Keratinocyte (primary cell): ENCODE measurements at regions not wholly inside any gene's neighbourhood (a gene's known extent, or its start where the extent isn't known, plus 50 kb on each side); places are given as distances from the start of the nearest gene placed in this dataset.

Source experiments
- DNase-seq: peaks from one replicate; pipeline ENCODE4 v3.0.0-alpha.2; 2011; ENCODE audit warnings: low read depth, missing footprints, low spot score
- FAIRE-seq: peaks from 2 replicates; lab custom pipeline; 2011; peaks lifted over from hg19 to GRCh38; lab: Jason Lieb, UNC
- H2AFZ ChIP-seq: 2 replicates; pipeline ENCODE4 v1.6.0; 2012; ENCODE audit warnings: low read length, control low read depth, inconsistent platforms; ENCODE audit not compliant: control insufficient read depth
- H3K27ac ChIP-seq: 2 replicates; pipeline ENCODE4 v1.5.1; 2011; ENCODE audit warnings: low read length; ENCODE audit not compliant: control insufficient read depth, insufficient read depth
- H3K27me3 ChIP-seq: 3 replicates; pipeline ENCODE4 v1.6.0; 2011; ENCODE audit warnings: low read length; ENCODE audit not compliant: control insufficient read depth, insufficient read depth; ENCODE audit errors: extremely low read depth
- H3K36me3 ChIP-seq, 2 experiments: 2 replicates in 1 of 2; 3 replicates in 1 of 2; pipeline ENCODE4 v1.5.1; 2011; ENCODE audit warnings: low read length in 2 of 2, mild to moderate bottlenecking in 1 of 2; ENCODE audit not compliant: control insufficient read depth in 2 of 2, insufficient read depth in 2 of 2; ENCODE audit errors: extremely low read depth in 1 of 2
- H3K4me1 ChIP-seq: 3 replicates; pipeline ENCODE4 v1.5.1; 2011; ENCODE audit warnings: low read length; ENCODE audit not compliant: control insufficient read depth, insufficient read depth; ENCODE audit errors: extremely low read depth
- H3K4me2 ChIP-seq: 3 replicates; pipeline ENCODE4 v1.6.0; 2011; ENCODE audit warnings: low read depth, low read length; ENCODE audit not compliant: control insufficient read depth, insufficient read depth; ENCODE audit errors: extremely low read depth
- H3K4me3 ChIP-seq, 3 experiments: fragments of 200-600 bp in 1 of 3; sonication (generic) in 1 of 3; 2 replicates in 2 of 3; 3 replicates in 1 of 3; pipeline ENCODE4 v1.5.1; 2011 to 2016; ENCODE audit warnings: low read length in 3 of 3, mild to moderate bottlenecking in 3 of 3, control low read depth in 2 of 3, inconsistent platforms in 1 of 3, low read depth in 1 of 3, mixed read lengths in 1 of 3, mixed run types in 1 of 3, moderate library complexity in 1 of 3; ENCODE audit not compliant: control insufficient read depth in 2 of 3, insufficient read depth in 2 of 3; ENCODE audit errors: extremely low read depth in 1 of 3
- H3K79me2 ChIP-seq: 2 replicates; pipeline ENCODE4 v1.6.0; 2012; ENCODE audit warnings: low read length; ENCODE audit not compliant: control insufficient read depth, insufficient read depth
- H3K9ac ChIP-seq: 3 replicates; pipeline ENCODE4 v1.6.0; 2011; ENCODE audit warnings: low read length; ENCODE audit not compliant: control insufficient read depth, insufficient read depth; ENCODE audit errors: extremely low read depth
- H3K9me1 ChIP-seq: 3 replicates; pipeline ENCODE4 v1.6.0; 2011; ENCODE audit warnings: low read length; ENCODE audit not compliant: control insufficient read depth, insufficient read depth; ENCODE audit errors: extremely low read depth
- H3K9me3 ChIP-seq: 2 replicates; pipeline ENCODE4 v1.5.1; 2012; ENCODE audit warnings: low read depth, low read length; ENCODE audit not compliant: control insufficient read depth
- H4K20me1 ChIP-seq: 3 replicates; pipeline ENCODE4 v1.6.0; 2011; ENCODE audit warnings: low read length; ENCODE audit not compliant: control insufficient read depth, insufficient read depth; ENCODE audit errors: extremely low read depth
- CTCF ChIP-seq, 3 experiments: IDR thresholded peaks in 1 of 3; conservative IDR thresholded peaks in 1 of 3; optimal IDR thresholded peaks in 1 of 3; 2 replicates in 2 of 3; 3 replicates in 1 of 3; pipeline versions ENCODE3 to v1.5.1; 2011; ENCODE audit warnings: low read length in 3 of 3, mild to moderate bottlenecking in 3 of 3, moderate library complexity in 2 of 3, control low read depth in 1 of 3, inconsistent platforms in 1 of 3; ENCODE audit not compliant: insufficient read depth in 2 of 3; ENCODE audit errors: extremely low read depth in 1 of 3
- EZH2 ChIP-seq: IDR thresholded peaks from one replicate; pipeline ENCODE4 v1.6.1; 2012; ENCODE audit warnings: inconsistent platforms, mild to moderate bottlenecking, low read length, moderate library complexity
- dilution Hi-C: fragments of 300-500 bp; cut with MboI; formaldehyde crosslinking; loops from one replicate; pipeline ENCODE4 v1.7.0; 2020; ENCODE audit warnings: low sequenced_read_pairs; ENCODE audit not compliant: extremely low pct_ligation_motif_present

DNA sequence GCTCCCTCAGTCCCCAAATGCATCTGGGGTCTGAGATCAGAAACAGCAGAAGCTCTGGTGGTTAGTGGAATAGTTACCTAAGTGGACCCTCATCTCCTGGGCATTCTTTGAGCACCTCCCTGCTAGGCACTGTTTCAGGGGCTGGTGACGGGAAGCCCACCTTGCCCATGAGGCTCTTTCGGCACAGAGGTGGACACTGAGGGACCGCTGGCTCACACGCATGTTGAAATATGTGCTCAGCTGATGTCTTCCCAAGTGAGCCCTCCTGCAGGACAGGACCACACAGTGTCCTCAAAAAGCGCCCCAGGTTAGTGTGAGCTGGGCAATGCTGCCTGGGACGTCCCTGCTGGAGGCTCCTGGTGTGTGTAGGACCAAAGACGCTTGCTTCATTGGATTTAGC is 1379.9 kb downstream of the TBC1D22A start:
- TF ChIP-seq CTCF (optimal IDR thresholded peaks at IDR 0.05 in 1 of 3, IDR thresholded peaks at IDR 0.05 in 1 of 3, conservative IDR thresholded peaks at IDR 0.05 in 1 of 3; ENCODE audit: extremely low read depth in 1 of 3, insufficient read depth in 2 of 3, low read length in 3 of 3) (no peak), EZH2 (no peak)
- Histone ChIP-seq H3K27ac (no peak overlapping the region), H3K4me1 (no peaks in the 10 kb centered on the region), H4K20me1 (no peaks in the 10 kb centered on the region), H3K36me3 (no peaks in the 10 kb centered on the region), H3K79me2 (no peaks in the 10 kb centered on the region), H3K4me2 (no peak overlapping the region), H3K9ac (no peak overlapping the region), H3K4me3 (no peak overlapping the region), H3K9me1 (no peaks in the 10 kb centered on the region), H3K9me3 (peaks cover 23% of the 10 kb centered on the region), H2AFZ (no peak overlapping the region), H3K27me3 (no peaks in the 10 kb centered on the region)
- DNase-seq: no peak
- FAIRE-seq: no peak
- dilution Hi-C loops: no loop called here

DNA sequence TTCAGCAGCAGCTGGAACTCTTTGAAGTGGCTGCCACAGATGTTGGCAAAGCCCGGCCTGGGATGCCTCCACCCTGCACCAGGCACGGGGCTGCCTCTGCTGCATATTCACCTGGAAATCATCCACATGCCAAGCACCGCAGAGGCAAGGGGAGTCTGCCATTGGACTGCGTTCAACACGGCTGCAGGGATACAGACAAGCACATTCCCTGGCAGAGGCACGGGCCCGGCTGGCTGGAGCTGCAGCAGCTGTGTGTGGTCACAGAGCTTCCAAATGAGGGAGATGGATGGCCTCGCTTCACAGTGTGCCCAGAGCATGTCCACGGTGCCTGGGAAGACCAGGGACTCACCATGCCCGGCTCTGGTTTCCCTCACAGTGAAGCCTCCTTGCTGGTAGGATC is 1378.9 kb downstream of the TBC1D22A start:
- Histone ChIP-seq H3K9me3 (peaks cover 20% of the 10 kb centered on the region), H3K9me1 (no peaks in the 10 kb centered on the region), H3K4me2 (no peak overlapping the region), H3K4me3 (no peak overlapping the region), H2AFZ (no peak overlapping the region), H3K36me3 (no peaks in the 10 kb centered on the region), H3K27ac (no peak overlapping the region), H4K20me1 (no peaks in the 10 kb centered on the region), H3K4me1 (no peaks in the 10 kb centered on the region), H3K27me3 (no peaks in the 10 kb centered on the region), H3K9ac (no peak overlapping the region), H3K79me2 (no peaks in the 10 kb centered on the region)
- no peak for TF ChIP-seq EZH2
- no peak for TF ChIP-seq CTCF (optimal IDR thresholded peaks at IDR 0.05 in 1 of 3, IDR thresholded peaks at IDR 0.05 in 1 of 3, conservative IDR thresholded peaks at IDR 0.05 in 1 of 3; ENCODE audit: extremely low read depth in 1 of 3, insufficient read depth in 2 of 3, low read length in 3 of 3)
- FAIRE-seq: no peak
- dilution Hi-C loops: no loop called here
- no peak for DNase-seq
